ENCODE measurements at regions not wholly inside any gene's neighbourhood (a gene's known extent, or its start where the extent isn't known, plus 50 kb on each side); places are given as distances from the start of the nearest gene placed in this dataset.

GRCh38 chr4:148515248-148515647 lies 73.0 kb upstream of the NR3C2 start:
- DNase-seq: no peak

- DNase-seq: no peak
Observed at GRCh38 chr4:148514581-148514980, 72.4 kb upstream of the NR3C2 start.

- no peak for DNase-seq
Observed at GRCh38 chr4:148514041-148514440, 71.8 kb upstream of the NR3C2 start.

- DNase-seq: no peak
Observed at GRCh38 chr4:148510211-148510610, 68.0 kb upstream of the NR3C2 start.

GRCh38 chr4:148503681-148504080 lies 61.5 kb upstream of the NR3C2 start:
- DNase-seq: no peak

- no peak for DNase-seq
Observed at GRCh38 chr4:148497258-148497657, 55.0 kb upstream of the NR3C2 start.

- no peak for DNase-seq
Observed at GRCh38 chr4:148495463-148495862, 53.2 kb upstream of the NR3C2 start.
